Erythroblast (primary cell): ENCODE measurements at regions not wholly inside any gene's neighbourhood (a gene's known extent, or its start where the extent isn't known, plus 50 kb on each side); places are given as distances from the start of the nearest gene placed in this dataset.
"Not testable (repeated sequence)": the region's sequence is repeated elsewhere in the genome, so short reads cannot be mapped to it uniquely, and the experiment has no call there.

Experiments
- DNase-seq, 2 experiments: peaks; one replicate each; lab custom pipeline; 2025; lab: John Stamatoyannopoulos, UW
- GATA1 ChIP-seq: IDR thresholded peaks from 2 replicates; pipeline ENCODE4 v1.6.1; 2011; ENCODE audit warnings: low read depth, mild to moderate bottlenecking, control low read depth, low read length, moderate library complexity
- POLR2A ChIP-seq: IDR thresholded peaks from 2 replicates; pipeline ENCODE4 v1.6.1; 2011; ENCODE audit warnings: mild to moderate bottlenecking, low read length

DNA sequence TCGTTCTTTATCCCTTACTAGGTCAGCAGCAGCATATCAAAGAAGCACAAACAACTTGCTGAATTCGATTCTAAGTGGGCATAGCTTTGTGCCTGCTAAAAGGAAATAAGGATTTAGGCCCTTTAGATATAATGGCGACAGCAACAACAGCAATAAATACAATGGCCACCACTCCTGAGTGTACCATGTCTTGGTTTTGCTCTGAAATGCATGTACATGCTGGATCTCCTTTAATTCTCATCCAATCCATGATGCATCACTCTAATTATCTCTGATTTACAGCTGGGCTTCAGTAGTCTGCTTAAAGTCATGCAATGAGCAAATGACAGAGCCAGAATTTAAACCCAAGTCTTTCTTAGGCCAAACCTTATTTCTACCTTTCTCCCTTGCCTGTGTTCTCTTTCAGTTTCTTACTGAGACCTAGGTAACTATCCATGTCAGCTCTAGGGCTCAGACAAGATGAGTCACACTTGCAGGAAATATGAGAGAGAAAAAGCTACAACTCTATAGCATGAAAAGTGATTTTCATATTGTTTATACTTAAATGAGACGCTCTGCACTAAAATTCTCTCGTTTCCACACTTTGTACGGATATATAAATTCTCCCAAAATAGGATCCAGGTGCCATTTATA lies 111.8 kb downstream of the HMHB1 start:
- TF ChIP-seq POLR2A: no peak
- no peak for TF ChIP-seq GATA1
- no peak for DNase-seq

DNA sequence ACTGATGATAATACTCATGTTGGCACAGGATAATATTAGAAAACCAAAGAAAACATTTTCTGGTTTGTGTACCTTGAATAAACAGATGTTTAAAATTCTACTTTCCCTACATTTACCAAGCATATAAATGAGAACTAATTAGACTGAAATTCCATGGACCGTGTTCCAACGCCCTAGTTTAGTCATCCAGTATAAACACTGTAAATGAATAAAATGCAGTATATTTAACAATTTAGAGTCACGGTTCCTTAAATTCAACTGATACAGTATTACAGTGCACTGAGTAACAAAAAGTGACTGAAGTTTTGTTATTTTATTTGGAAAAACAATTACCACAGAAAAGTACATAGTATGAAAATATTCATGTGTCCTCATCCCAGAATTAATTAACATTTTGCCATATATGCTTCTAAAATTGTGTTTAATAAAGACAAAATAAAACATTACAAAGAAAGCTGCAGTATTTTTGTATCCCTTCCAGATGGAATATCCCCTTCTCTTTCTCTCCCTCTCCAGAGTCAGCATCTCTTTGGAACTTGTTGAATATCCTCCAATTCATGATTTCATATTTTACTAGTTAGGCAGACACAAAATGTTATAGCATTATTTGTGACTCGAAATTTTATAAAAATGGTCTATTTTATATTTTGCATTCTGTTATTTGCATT lies 112.5 kb downstream of the HMHB1 start:
- no peak for DNase-seq
- TF ChIP-seq GATA1: no peak
- TF ChIP-seq POLR2A: no peak

DNA sequence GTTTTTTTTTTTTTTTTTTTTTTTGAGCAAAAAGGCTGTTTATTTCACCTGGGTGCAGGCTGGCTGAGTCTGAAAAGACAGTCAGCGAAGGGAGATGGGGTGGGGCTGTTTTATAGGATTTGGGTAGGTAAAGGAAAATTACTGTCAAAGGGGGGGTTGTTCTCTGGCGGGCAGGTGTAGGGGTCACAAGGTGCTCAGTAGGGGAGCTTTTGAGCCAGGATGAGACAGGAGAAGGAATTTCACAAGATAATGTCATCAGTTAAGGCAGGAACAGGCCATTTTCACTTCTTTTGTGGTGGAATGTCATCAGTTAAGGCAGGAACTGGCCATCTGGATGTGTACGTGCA lies 113.0 kb downstream of the HMHB1 start:
- not testable (repeated sequence) for DNase-seq

DNA sequence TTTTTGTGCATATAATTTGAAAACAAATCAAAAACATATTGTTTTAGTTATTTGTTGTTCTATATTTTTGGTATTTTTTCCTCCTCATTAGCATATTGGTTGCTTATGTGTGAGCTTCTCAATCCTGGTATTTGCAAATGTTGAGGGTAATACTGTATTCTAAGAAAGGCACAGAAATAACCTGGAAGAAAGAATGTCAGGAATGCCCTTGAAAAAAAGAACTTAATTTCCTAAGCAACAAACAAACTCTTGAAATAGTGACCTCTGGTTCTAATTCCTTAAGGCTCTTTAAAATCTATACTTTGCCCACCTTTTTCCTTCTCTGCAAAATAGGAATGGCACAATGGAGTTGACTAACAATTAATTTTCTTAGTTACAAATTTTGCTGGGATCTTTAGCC lies 117.5 kb downstream of the HMHB1 start:
- TF ChIP-seq GATA1: no peak
- no peak for TF ChIP-seq POLR2A

DNA sequence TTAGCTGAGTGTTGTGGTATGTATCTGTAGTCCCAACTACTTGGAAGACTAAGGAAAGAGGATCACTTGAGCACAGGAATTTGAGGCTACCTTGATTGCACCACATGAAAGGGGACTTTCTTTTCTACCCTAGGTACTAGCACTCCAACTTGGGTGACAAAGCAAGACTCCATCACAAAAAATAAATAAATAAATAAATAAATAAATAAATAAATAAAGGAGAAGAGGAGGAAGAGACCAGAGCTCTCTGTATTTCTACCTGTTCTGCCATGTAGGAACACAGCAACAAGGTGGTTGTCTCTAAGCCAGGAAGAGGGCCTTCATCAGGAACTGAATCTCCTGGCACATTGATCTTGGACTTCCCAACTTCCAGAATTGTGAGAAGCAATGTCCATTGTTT lies 118.6 kb downstream of the HMHB1 start:
- DNase-seq: no peak
- TF ChIP-seq POLR2A (no peak), GATA1 (no peak)

More for the DNA sequence above, 117.5 kb downstream of the HMHB1 start:
- no peak for DNase-seq

DNA sequence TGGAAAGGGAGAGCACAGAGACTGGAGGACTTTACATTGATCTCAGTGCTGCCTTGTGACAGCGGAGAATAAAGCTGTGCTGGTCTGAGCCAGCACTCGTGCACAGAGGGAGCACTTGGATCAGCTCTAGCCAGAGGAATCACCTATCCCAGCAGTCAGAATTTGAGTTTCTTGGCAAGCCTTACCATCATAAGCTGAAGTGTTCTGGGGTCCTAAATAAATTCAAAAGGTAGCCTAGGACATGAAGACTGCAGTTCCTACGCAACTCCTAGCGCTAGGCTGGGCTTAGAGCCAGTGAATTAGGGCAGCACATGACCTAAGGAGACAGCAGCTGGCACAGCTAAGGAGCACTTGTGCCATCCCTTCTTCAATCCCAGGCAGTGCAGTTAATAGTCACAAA lies 119.5 kb downstream of the HMHB1 start:
- TF ChIP-seq POLR2A: no peak
- no peak for TF ChIP-seq GATA1

DNA sequence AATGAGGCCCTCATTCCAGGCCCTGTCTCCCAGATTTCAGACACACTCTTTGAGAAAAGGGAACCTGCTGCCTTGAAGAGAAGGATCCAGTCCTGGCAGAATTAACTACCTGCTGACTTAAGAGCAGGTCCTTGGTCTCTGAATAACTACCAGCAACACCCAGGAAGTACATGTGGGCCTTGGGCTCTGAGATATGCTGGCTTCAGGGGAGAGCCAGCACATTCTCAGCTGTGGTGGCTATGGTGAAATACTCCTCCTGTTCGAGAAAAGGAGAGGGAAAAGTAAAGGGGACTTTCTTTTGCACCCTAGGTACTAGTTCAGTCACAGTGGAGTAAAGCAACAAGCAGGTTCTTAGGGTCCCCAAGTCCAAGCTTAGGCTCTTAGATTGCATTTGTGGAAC lies 120.0 kb downstream of the HMHB1 start:
- DNase-seq: no peak
- TF ChIP-seq GATA1: no peak
- TF ChIP-seq POLR2A: no peak

More for the DNA sequence above, 119.5 kb downstream of the HMHB1 start:
- DNase-seq: no peak

DNA sequence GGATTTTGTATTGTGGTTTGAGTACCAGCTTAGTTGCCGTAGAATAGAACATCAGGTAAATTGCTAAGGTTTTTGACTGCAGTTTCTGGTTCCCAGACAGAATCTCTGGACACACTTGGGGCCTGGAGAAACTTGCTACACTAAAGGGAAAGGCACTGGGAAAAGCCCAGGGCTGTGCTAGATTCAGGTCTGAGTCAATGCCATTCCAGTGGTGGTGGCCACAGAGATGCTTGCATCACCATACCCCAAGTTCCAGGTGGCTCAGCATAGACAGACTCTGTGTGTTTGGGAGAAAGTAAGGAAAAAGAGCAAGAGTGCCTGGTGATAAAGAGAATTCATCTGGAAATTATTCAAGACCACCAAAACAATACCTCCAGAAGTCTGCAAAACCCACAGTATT lies 120.6 kb downstream of the HMHB1 start:
- no peak for DNase-seq
- TF ChIP-seq GATA1 (no peak), POLR2A (no peak)

DNA sequence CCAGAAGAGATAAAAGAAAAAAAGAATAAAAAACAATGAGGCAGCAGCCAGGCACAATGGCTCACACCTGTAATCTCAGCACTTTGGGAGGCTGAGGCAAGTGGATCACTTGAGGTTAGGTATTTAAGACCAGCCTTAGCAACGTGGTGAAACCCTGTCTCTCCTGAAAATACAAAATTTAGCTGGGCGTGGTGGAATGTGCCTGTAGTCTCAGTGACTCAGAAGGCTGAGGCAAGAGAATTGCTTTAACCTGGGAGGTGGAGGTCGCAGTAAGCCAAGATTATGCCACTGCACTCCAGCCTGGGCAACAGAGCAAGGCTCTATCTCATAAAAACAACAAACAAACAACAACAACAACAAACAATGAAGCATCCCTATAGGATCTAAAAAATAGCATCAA lies 121.5 kb downstream of the HMHB1 start:
- TF ChIP-seq POLR2A (no peak), GATA1 (no peak)
- DNase-seq: no peak

DNA sequence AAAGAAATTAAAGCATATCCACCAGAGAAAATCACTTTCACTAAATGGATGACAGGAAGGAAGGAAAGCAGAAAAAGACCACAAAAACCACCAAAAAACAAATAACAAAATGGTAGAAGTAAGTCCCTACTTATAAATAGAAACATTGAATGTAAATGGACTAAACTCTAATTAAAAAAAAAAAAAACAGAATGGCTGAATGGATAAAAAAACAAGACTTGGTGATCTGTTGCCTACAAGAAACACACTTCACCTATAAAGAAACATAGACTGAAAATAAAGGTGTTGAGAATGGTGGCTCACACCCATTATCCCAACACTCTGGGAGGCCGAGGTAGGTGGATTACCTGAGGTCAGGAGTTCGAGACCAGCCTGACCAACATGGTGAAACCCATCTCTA lies 122.9 kb downstream of the HMHB1 start:
- no peak for DNase-seq
- TF ChIP-seq GATA1 (no peak), POLR2A (no peak)

DNA sequence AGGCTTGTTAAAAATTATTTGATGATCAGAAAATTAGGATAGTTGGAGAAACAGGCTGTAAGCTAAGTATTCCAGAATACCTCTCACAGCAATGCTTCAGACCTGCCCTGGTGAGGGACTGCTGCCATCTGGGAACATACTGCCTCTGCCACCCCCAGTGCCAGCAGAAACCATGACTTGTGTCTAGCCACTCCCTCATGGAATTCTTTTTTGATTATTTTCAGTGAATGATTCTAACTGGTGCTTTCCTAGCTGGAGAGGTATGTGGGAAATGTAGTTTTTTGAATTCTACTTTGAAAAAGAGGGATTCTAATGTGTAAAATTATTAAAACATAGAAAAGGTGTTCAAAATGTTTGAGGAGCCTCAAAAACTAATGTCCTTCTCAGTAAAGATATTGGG lies 126.3 kb downstream of the HMHB1 start:
- TF ChIP-seq GATA1 (no peak), POLR2A (no peak)
- no peak for DNase-seq

DNA sequence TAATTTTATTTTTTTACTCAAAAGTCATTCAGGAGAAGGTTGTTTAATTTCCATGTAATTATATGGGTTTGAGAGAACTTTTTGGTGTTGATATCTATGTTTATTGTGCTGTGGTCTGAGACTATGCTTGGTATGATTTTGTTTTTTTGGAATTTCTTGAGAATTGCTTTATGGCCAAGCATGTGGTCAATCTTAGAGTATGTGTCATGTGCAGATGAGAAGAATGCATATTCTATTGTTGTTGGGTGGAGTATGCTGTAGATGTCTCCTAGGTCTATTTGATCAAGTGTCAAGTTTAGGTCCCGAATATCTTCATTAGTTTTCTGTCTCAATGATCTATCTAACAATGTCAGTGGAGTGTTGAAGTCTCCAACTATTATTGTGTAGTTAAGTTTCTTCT lies 134.9 kb downstream of the HMHB1 start:
- DNase-seq: no peak
- no peak for TF ChIP-seq POLR2A
- TF ChIP-seq GATA1: no peak

DNA sequence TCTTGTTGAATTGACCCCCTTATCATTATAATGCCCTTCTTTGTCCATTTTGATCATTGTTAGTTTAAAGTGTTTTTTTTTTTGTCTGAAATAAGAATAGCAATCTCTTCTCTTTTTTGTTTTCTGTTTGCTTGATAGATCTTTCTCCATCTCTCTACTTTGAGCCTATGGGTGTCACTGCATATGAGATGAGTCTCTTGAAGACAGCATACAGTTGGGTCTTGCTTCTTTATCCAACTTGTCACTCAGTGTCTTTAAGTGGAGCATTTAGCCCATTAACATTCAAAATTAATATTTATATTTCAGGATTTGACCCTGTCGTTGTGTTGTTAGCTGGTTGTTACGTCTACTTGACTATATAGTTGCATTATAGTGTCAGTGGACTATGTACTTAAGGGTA lies 135.4 kb downstream of the HMHB1 start:
- DNase-seq: no peak
- TF ChIP-seq GATA1 (no peak), POLR2A (no peak)

DNA sequence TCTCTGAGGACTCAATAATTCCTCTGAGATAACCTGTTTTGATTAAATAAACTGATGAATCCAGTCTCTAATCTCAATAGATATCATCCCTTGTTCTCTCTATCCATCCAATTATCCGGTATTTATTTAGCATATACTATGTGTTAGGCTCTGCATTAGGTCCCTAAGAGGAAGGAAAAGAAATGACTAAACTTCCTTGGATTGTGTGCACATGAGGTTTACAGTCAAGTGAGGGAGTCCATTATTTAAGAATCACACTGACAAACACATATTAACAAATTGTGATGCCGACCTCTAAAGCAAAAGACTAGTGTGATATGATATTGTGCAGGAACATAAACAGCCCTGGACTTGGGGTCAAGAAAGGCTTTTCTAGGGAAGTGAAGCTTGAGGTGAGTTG lies 140.8 kb downstream of the HMHB1 start:
- TF ChIP-seq POLR2A: no peak
- no peak for TF ChIP-seq GATA1
- DNase-seq: no peak

DNA sequence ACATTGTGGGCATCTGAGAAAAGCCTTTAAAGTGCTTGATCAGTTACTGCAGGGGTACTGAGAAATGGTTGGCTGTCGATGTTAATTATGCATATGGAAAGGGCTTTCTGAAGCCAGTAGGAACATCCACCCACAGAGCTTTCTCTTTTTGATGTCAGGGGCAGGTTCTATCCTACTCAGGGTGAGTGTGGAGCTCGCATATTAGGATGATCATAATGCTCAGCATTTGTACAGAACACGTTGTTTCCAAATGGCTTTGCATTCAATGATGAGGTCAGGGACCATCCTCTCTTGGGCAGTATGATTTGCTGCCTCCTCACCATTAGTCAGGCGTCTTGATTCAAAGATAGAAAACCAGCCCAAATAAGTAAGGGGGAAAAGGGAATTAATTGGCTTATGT lies 141.9 kb downstream of the HMHB1 start:
- TF ChIP-seq GATA1 (no peak), POLR2A (no peak)
- no peak for DNase-seq

DNA sequence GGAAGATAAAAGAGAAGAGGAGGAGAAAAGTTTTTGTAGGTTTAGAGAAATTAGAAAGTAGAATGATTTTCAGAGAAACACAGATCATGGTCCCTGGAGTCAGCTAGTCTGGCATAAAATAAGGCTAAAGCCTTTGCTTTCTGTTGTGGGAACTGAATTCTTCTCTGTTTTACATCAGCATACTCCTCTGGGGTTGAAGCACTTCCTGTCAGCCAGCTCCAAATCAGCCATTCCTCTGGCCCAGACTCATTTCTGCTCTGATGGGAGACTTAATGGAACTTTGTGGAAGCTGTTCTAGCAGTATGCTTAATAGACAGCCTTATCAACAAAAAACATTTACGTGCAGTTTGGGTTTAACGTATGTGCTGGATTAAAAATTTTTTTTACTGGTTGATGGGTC lies 143.2 kb downstream of the HMHB1 start:
- TF ChIP-seq POLR2A (no peak), GATA1 (no peak)
- no peak for DNase-seq
